C4-2B (cell line): ENCODE measurements at regions not wholly inside any gene's neighbourhood (a gene's known extent, or its start where the extent isn't known, plus 50 kb on each side); places are given as distances from the start of the nearest gene placed in this dataset.
"Not testable (repeated sequence)": the region's sequence is repeated elsewhere in the genome, so short reads cannot be mapped to it uniquely, and the experiment has no call there.

ENCODE experiments used
- CTCF ChIP-seq: fragments of 450-650 bp; conservative IDR thresholded peaks from 2 replicates; pipeline ENCODE4 v1.5.1; 2017; ENCODE audit warnings: mild to moderate bottlenecking
- ZFX ChIP-seq: fragments of 450-650 bp; IDR thresholded peaks from 2 replicates; pipeline ENCODE4 v1.6.1; 2017

GRCh38 chrX:140074851-140075250 is 109.5 kb upstream of the CXorf66 start:
- TF ChIP-seq CTCF, ZFX: not testable (repeated sequence)
